ENCODE measurements at regions not wholly inside any gene's neighbourhood (a gene's known extent, or its start where the extent isn't known, plus 50 kb on each side); places are given as distances from the start of the nearest gene placed in this dataset.

- TF ChIP-seq RXRA (IDR thresholded peaks at IDR 0.05; ENCODE audit: insufficient read depth, low read depth, low read length): no peak
- no peak for TF ChIP-seq POLR2AphosphoS5 (IDR thresholded peaks at IDR 0.05; ENCODE audit: low read depth, low read length)
- TF ChIP-seq CEBPB (IDR thresholded peaks at IDR 0.05; ENCODE audit: low read depth, low read length): no peak
- no peak for TF ChIP-seq RAD21 (IDR thresholded peaks at IDR 0.05 in 1 of 2, conservative IDR thresholded peaks at IDR 0.05 in 1 of 2; ENCODE audit: low read depth in 2 of 2, low read length in 2 of 2)
- no peak for TF ChIP-seq SIX5 (IDR thresholded peaks at IDR 0.05; ENCODE audit: low read depth, low read length)
These were observed 312.9 kb upstream of the RPS23 start for GRCh38 chr5:82591021-82591515.

Measured in H1 (cell line).